Endothelial cell of umbilical vein (primary cell): ENCODE measurements at regions not wholly inside any gene's neighbourhood (a gene's known extent, or its start where the extent isn't known, plus 50 kb on each side); places are given as distances from the start of the nearest gene placed in this dataset.

Experiments
- BruUV-seq: library from RNA; stranded (reverse); fragments of 400-500 nt; replicated peaks from 2 replicates; lab custom pipeline; 2021; lab: Mats Ljungman, UMichigan
- CTCF ChIA-PET: fragments of 300-600, 350-600 bp; sonication (Branson Sonifier 250); formaldehyde crosslinking; loops from one replicate; lab custom pipeline; 2021; ENCODE audit warnings: antibody characterized with exemption, inconsistent platforms; lab: Charles Lee
- POLR2A ChIA-PET: fragments of 300-600, 350-600 bp; sonication (Branson Sonifier 250); formaldehyde crosslinking; loops from one replicate; lab custom pipeline; 2021; ENCODE audit warnings: antibody characterized with exemption, inconsistent platforms; lab: Charles Lee
- DNase-seq: peaks from one replicate; pipeline ENCODE4 v3.0.0-alpha.2; 2011; ENCODE audit warnings: low read depth, low spot score
- FAIRE-seq: peaks from 2 replicates; lab custom pipeline; 2011; peaks lifted over from hg19 to GRCh38; lab: Jason Lieb, UNC
- H2AFZ ChIP-seq: 2 replicates; pipeline ENCODE4 v1.6.0; 2012; ENCODE audit warnings: low read depth, low read length, control low read depth, inconsistent platforms
- H3K27ac ChIP-seq: 2 replicates; pipeline ENCODE4 v1.5.1; 2011; ENCODE audit warnings: low read depth, mild to moderate bottlenecking, control low read depth, low read length, moderate library complexity; ENCODE audit not compliant: insufficient read depth
- H3K27me3 ChIP-seq, 2 experiments: 2 replicates each; pipeline versions ENCODE4 v1.6.0 to v1.6.1; 2011; ENCODE audit warnings: low read length in 2 of 2, mixed read lengths in 1 of 2; ENCODE audit not compliant: control insufficient read depth in 2 of 2, insufficient read depth in 2 of 2
- H3K36me3 ChIP-seq, 2 experiments: 2 replicates in 1 of 2; 3 replicates in 1 of 2; pipeline ENCODE4 v1.5.1; 2011; ENCODE audit warnings: low read length in 2 of 2, mild to moderate bottlenecking in 1 of 2, moderate library complexity in 1 of 2; ENCODE audit not compliant: control insufficient read depth in 2 of 2, insufficient read depth in 2 of 2; ENCODE audit errors: extremely low read depth in 1 of 2
- H3K4me1 ChIP-seq: 3 replicates; pipeline ENCODE4 v1.5.1; 2011; ENCODE audit warnings: mild to moderate bottlenecking, low read length; ENCODE audit not compliant: control insufficient read depth, insufficient read depth; ENCODE audit errors: extremely low read depth
- H3K4me2 ChIP-seq: 2 replicates; pipeline ENCODE4 v1.6.1; 2011; ENCODE audit warnings: low read length, control low read depth, mixed read lengths; ENCODE audit not compliant: insufficient read depth
- H3K4me3 ChIP-seq, 3 experiments: fragments of 200-600 bp in 1 of 3; sonication (generic), shearing (Covaris generic) in 1 of 3; replicated peaks in 1 of 3; 2 replicates each; pipeline ENCODE4 v1.5.1; 2011 to 2016; ENCODE audit warnings: control low read depth in 3 of 3, low read length in 3 of 3, mild to moderate bottlenecking in 2 of 3, inconsistent platforms in 1 of 3, low read depth in 1 of 3, moderate library complexity in 1 of 3; ENCODE audit not compliant: insufficient read depth in 1 of 3
- H3K79me2 ChIP-seq: 2 replicates; pipeline ENCODE4 v1.6.0; 2012; ENCODE audit warnings: low read length, inconsistent platforms; ENCODE audit not compliant: control insufficient read depth, insufficient read depth
- H3K9ac ChIP-seq: replicated peaks from 2 replicates; pipeline ENCODE3; 2011; ENCODE audit warnings: low read length, control low read depth; ENCODE audit not compliant: insufficient read depth; ENCODE audit errors: extremely low read depth
- H3K9me1 ChIP-seq: replicated peaks from 3 replicates; pipeline ENCODE4 v1.6.0; 2011; ENCODE audit warnings: mild to moderate bottlenecking, low read length; ENCODE audit not compliant: control insufficient read depth, insufficient read depth; ENCODE audit errors: extremely low read depth
- H3K9me3 ChIP-seq: replicated peaks from 2 replicates; pipeline ENCODE4 v1.5.1; 2012; ENCODE audit warnings: low read length, inconsistent platforms; ENCODE audit not compliant: control insufficient read depth, insufficient read depth
- H4K20me1 ChIP-seq: replicated peaks from 2 replicates; pipeline ENCODE3; 2011; ENCODE audit warnings: mild to moderate bottlenecking, low read length; ENCODE audit not compliant: control insufficient read depth, insufficient read depth; ENCODE audit errors: extremely low read depth
- EZH2 ChIP-seq: IDR thresholded peaks from 2 replicates; pipeline ENCODE4 v1.6.1; 2012; ENCODE audit warnings: borderline replicate concordance, low read depth, mild to moderate bottlenecking, moderate library complexity, low read length, inconsistent platforms; ENCODE audit not compliant: severe bottlenecking
- FOS ChIP-seq: IDR thresholded peaks from 2 replicates; pipeline ENCODE4 v1.6.1; 2011; ENCODE audit warnings: mild to moderate bottlenecking, low read length, moderate library complexity, borderline replicate concordance; ENCODE audit not compliant: insufficient read depth
- GATA2 ChIP-seq: IDR thresholded peaks from 2 replicates; pipeline ENCODE4 v1.7.0; 2011; ENCODE audit warnings: low read depth, mild to moderate bottlenecking, moderate library complexity, mixed read lengths, low read length; ENCODE audit not compliant: insufficient read length, insufficient read depth
- JUN ChIP-seq: IDR thresholded peaks from 2 replicates; pipeline ENCODE4 v1.6.1; 2011; ENCODE audit warnings: borderline replicate concordance, low read depth; ENCODE audit not compliant: insufficient read length, insufficient read depth
- MYC ChIP-seq: IDR thresholded peaks from one replicate; pipeline ENCODE4 v1.6.1; 2011; ENCODE audit warnings: mild to moderate bottlenecking, low read depth, low read length
- POLR2A ChIP-seq: IDR thresholded peaks from 2 replicates; pipeline ENCODE4 v1.6.1; 2012; ENCODE audit warnings: low read depth, mild to moderate bottlenecking, control low read depth, low read length
- POLR2AphosphoS5 ChIP-seq: IDR thresholded peaks from 2 replicates; pipeline ENCODE4 v1.6.1; 2012; ENCODE audit warnings: low read depth, mild to moderate bottlenecking, control low read depth, low read length, moderate library complexity; ENCODE audit not compliant: insufficient read depth
- dilution Hi-C: fragments of 300-500 bp; cut with MboI; formaldehyde crosslinking; loops from one replicate; pipeline ENCODE4 v1.15.0; 2019; ENCODE audit warnings: low sequenced_read_pairs; ENCODE audit not compliant: extremely low pct_ligation_motif_present
- intact Hi-C: fragments of 100-400 bp; cut with micrococcal nuclease; formaldehyde crosslinking; loops from one replicate; pipeline ENCODE4 v1.10.0; 2022
- TF ChIP-seq, protein P1 (sequence below), 2 donors: IDR thresholded peaks; 1 replicate in 1 of 2; 2 replicates in 1 of 2; pipeline ENCODE4 v1.5.1; 2011; ENCODE audit warnings: low read length in 2 of 2, mild to moderate bottlenecking in 2 of 2, moderate library complexity in 2 of 2, control low read depth in 1 of 2, inconsistent platforms in 1 of 2, low read depth in 1 of 2; ENCODE audit not compliant: insufficient read depth in 1 of 2; ENCODE audit errors: extremely low read depth in 1 of 2
- TF ChIP-seq, protein P2 (sequence below): IDR thresholded peaks from 2 replicates; pipeline ENCODE4 v1.6.1; 2011; ENCODE audit not compliant: insufficient read depth, insufficient read length

DNA sequence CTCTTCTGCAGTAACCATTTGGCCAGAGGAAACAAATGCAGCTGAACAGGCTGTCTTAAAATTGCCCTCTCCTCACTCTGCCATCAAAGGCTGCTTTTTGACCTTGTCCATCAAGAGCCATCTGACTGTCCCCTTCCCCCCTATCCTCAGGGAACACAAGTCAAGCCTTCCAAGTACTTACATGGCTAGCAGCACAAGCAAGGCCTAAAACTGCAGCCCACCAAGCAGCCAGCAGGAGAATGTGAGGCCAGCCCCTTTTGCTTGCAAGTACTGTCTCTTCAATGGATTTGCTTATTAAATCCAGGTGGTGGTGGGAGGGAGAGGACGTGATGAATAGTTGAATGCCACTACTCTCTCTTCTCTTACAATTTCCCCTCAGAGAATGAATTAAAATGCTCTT is 83.5 kb downstream of the HTR1A start:
- no peak for FAIRE-seq
- H3K27me3 ChIP-seq: no peaks in the 10 kb centered on the region
- H3K79me2 ChIP-seq: no peaks in the 10 kb centered on the region
- no peak for DNase-seq
- ChIA-PET CTCF (no interaction called here), POLR2A (no interaction called here)
- no peak overlapping the region for H3K9ac ChIP-seq
- no peaks in the 10 kb centered on the region for H4K20me1 ChIP-seq
- intact Hi-C loops (no loop called here), dilution Hi-C loops (no loop called here)
- no peak overlapping the region for H3K27ac ChIP-seq
- no TSS peak for BruUV-seq
- H3K4me2 ChIP-seq: no peak overlapping the region
- no peak overlapping the region for H2AFZ ChIP-seq
- H3K4me3 ChIP-seq: no peak overlapping the region
- TF ChIP-seq, protein P1, sequence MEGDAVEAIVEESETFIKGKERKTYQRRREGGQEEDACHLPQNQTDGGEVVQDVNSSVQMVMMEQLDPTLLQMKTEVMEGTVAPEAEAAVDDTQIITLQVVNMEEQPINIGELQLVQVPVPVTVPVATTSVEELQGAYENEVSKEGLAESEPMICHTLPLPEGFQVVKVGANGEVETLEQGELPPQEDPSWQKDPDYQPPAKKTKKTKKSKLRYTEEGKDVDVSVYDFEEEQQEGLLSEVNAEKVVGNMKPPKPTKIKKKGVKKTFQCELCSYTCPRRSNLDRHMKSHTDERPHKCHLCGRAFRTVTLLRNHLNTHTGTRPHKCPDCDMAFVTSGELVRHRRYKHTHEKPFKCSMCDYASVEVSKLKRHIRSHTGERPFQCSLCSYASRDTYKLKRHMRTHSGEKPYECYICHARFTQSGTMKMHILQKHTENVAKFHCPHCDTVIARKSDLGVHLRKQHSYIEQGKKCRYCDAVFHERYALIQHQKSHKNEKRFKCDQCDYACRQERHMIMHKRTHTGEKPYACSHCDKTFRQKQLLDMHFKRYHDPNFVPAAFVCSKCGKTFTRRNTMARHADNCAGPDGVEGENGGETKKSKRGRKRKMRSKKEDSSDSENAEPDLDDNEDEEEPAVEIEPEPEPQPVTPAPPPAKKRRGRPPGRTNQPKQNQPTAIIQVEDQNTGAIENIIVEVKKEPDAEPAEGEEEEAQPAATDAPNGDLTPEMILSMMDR (IDR thresholded peaks at IDR 0.05; ENCODE audit: extremely low read depth in 1 of 2, insufficient read depth in 1 of 2, low read depth in 1 of 2, low read length in 2 of 2): no peak
- no peak for TF ChIP-seq GATA2
- TF ChIP-seq POLR2A: no peak
- no peak for TF ChIP-seq POLR2AphosphoS5
- TF ChIP-seq FOS: no peak
- TF ChIP-seq JUN: no peak
- TF ChIP-seq EZH2: no peak
- TF ChIP-seq, protein P2, sequence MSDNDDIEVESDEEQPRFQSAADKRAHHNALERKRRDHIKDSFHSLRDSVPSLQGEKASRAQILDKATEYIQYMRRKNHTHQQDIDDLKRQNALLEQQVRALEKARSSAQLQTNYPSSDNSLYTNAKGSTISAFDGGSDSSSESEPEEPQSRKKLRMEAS: no peak
- TF ChIP-seq MYC: no peak
- no peaks in the 10 kb centered on the region for H3K36me3 ChIP-seq
- H3K4me1 ChIP-seq: no peaks in the 10 kb centered on the region
- H3K9me1 ChIP-seq: no peaks in the 10 kb centered on the region
- H3K9me3 ChIP-seq: peaks cover 2% of the 10 kb centered on the region
